Esophagus (tissue), 2 donors: ENCODE measurements at regions not wholly inside any gene's neighbourhood (a gene's known extent, or its start where the extent isn't known, plus 50 kb on each side); places are given as distances from the start of the nearest gene placed in this dataset.

ENCODE experiments used
- H3K27ac ChIP-seq, 2 donors: one replicate each; pipeline ENCODE4 v1.5.1; 2013; ENCODE audit warnings: low read depth in 2 of 2, mild to moderate bottlenecking in 2 of 2, inconsistent platforms in 1 of 2, low read length in 1 of 2, moderate library complexity in 1 of 2
- H3K27me3 ChIP-seq, 2 donors: one replicate each; pipeline ENCODE4 v1.6.1; 2013; ENCODE audit warnings: low read length in 2 of 2, control low read depth in 1 of 2, mild to moderate bottlenecking in 1 of 2; ENCODE audit not compliant: insufficient read depth in 2 of 2, control insufficient read depth in 1 of 2
- H3K36me3 ChIP-seq, 2 donors: one replicate each; pipeline ENCODE4 v1.6.1; 2013; ENCODE audit warnings: low read length in 1 of 2; ENCODE audit not compliant: control insufficient read depth in 2 of 2, insufficient read depth in 2 of 2
- H3K4me1 ChIP-seq, 2 donors: one replicate each; pipeline ENCODE4 v1.6.1; 2013; ENCODE audit warnings: low read length in 1 of 2; ENCODE audit not compliant: control insufficient read depth in 2 of 2, insufficient read depth in 2 of 2
- H3K4me3 ChIP-seq, 2 donors: one replicate each; pipeline ENCODE4 v1.5.1; 2013; ENCODE audit warnings: low read length in 2 of 2, mild to moderate bottlenecking in 2 of 2, low read depth in 1 of 2, moderate library complexity in 1 of 2
- H3K9me3 ChIP-seq, 2 donors: one replicate each; pipeline ENCODE4 v1.6.1; 2013; ENCODE audit warnings: mild to moderate bottlenecking in 2 of 2, low read depth in 1 of 2, low read length in 1 of 2, moderate library complexity in 1 of 2; ENCODE audit not compliant: control insufficient read depth in 2 of 2, insufficient read depth in 1 of 2
- WGBS, 2 donors: extraction: QIAGEN DNeasy Blood & Tissue Kit; methylation state at CpG; one replicate each; pipeline ENCODE4 v1.1.7; 2013; 5-methylcytosine and 5-hydroxymethylcytosine counted together
- donor health status: healthy with polysubstance abuse.
- donor health status: Bipolar disorder and iron deficiency.

DNA sequence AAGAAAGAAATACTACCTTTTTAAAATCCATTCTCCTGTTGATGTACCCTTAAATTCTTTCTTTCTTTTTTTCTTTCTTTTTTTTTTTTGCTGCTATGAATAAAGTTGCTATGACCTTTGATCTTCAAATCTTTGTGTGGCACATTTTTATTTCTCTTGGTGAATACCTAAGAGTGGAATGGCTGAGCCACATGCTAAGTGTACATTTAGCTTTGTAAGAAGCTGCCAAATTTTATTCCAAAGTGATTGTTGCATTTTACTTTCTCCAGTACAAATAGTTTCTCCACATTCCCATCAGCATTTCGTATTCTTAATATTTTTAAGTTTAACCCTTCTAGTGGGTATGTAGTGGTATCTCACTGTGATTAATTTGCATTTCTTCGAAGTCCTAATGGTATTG is 88.8 kb upstream of the RAB27B start:
- Histone ChIP-seq H3K36me3 (no peaks in the 10 kb centered on the region), H3K4me3 (no peak overlapping the region), H3K27me3 (no peaks in the 10 kb centered on the region), H3K9me3 (no peaks in the 10 kb centered on the region), H3K27ac (no peak overlapping the region), H3K4me1 (no peaks in the 10 kb centered on the region)
- WGBS, 2 donors: 79 to 82% methylated on average over 2 of the region's 2 CpGs

- no peaks in the 10 kb centered on the region for H3K4me1 ChIP-seq
- H3K4me3 ChIP-seq: no peak overlapping the region
- no peaks in the 10 kb centered on the region for H3K27me3 ChIP-seq
- no peaks in the 10 kb centered on the region for H3K9me3 ChIP-seq
- no peaks in the 10 kb centered on the region for H3K36me3 ChIP-seq
- no peak overlapping the region for H3K27ac ChIP-seq
- 45 to 64% methylated on average over 3 of the region's 3 CpGs for WGBS, 2 donors
These were observed 88.0 kb upstream of the RAB27B start for GRCh38 chr18:54740136-54740846.

GRCh38 chr18:54742120-54742519 is 86.2 kb upstream of the RAB27B start:
- Histone ChIP-seq H3K4me3 (no peak overlapping the region), H3K9me3 (no peaks in the 10 kb centered on the region), H3K27me3 (no peaks in the 10 kb centered on the region), H3K27ac (no peak overlapping the region), H3K36me3 (no peaks in the 10 kb centered on the region), H3K4me1 (no peaks in the 10 kb centered on the region)
- WGBS, 2 donors: 48 to 63% methylated on average over 4 of the region's 4 CpGs

DNA sequence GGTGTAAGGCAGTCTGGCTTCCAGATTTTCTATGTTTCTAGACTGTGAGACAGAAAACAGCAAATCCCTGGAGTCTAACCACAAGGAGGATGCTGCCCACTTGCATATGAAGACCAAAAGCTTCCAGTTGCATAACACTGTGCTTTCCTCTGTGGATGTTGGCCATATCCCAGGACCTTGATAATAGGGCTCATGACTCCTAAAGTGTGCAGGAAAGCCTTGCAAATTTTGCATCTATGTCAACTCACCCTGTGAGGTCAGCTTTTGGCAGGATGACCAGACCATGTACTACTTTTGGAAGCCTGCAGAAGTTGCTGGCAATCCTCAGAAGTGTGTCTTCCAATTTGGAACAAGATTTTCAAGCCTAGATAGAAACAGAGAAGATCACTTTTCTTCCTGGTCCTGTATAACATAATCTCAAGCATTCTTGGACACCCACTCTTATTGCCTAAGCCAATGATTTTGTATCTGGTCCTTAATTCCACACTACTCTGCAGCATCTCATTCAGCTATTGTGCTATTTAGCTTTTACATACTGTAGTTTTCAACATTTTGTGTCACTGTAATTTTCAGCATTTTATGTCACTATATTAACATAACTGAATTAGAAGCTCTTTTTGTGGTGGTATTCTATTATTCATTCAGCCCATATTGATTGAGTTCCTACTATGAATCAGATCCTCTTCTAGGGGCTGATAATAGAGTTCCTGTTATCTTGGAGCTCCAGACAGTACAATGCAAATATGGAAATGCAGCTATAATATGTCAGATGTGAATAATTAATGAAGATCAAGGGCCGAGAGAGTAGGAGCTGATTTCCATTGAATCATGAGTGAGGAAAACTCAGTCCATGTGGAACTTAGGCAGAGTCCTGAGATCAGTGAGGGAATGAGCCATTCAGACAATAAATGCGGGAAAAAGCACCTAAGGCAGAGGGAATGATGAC is 85.3 kb upstream of the RAB27B start:
- no peak overlapping the region for H3K4me3 ChIP-seq
- no peaks in the 10 kb centered on the region for H3K36me3 ChIP-seq
- no peaks in the 10 kb centered on the region for H3K27me3 ChIP-seq
- no peaks in the 10 kb centered on the region for H3K4me1 ChIP-seq
- no peaks in the 10 kb centered on the region for H3K9me3 ChIP-seq
- H3K27ac ChIP-seq: no peak overlapping the region
- 72 to 80% methylated on average over 2 of the region's 2 CpGs for WGBS, 2 donors

GRCh38 chr18:54743605-54743995 is 84.7 kb upstream of the RAB27B start:
- no peak overlapping the region for H3K4me3 ChIP-seq
- 87 to 90% methylated on average over 4 of the region's 4 CpGs for WGBS, 2 donors
- H3K9me3 ChIP-seq: no peaks in the 10 kb centered on the region
- H3K27me3 ChIP-seq: no peaks in the 10 kb centered on the region
- no peak overlapping the region for H3K27ac ChIP-seq
- H3K36me3 ChIP-seq: no peaks in the 10 kb centered on the region
- H3K4me1 ChIP-seq: no peaks in the 10 kb centered on the region

GRCh38 chr18:54749291-54749690 is 79.0 kb upstream of the RAB27B start:
- no peaks in the 10 kb centered on the region for H3K27me3 ChIP-seq
- H3K9me3 ChIP-seq: no peaks in the 10 kb centered on the region
- no peaks in the 10 kb centered on the region for H3K36me3 ChIP-seq
- H3K27ac ChIP-seq: no peak overlapping the region
- no peak overlapping the region for H3K4me3 ChIP-seq
- 89 to 90% methylated on average over 3 of the region's 3 CpGs for WGBS, 2 donors
- no peaks in the 10 kb centered on the region for H3K4me1 ChIP-seq

DNA sequence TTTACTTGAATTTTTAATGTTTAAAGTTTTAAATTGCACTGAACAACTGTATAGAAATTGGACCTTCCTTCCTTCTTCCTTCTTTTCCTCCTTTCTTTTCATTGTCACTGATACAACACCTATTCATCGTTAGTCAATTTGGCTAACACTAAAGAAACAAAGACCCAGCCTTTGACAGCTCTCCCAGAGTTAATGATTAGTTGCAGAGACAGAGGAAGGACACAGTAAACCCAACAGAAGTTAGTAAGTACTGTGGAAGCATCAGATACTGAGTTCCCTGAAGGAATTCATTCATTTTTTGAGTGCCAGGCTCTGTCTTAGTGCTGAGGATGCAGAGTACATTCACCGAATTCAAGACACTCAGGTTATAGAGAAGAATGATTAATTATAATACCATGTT is 77.9 kb upstream of the RAB27B start:
- Histone ChIP-seq H3K4me3 (no peak overlapping the region), H3K36me3 (no peaks in the 10 kb centered on the region), H3K27ac (no peak overlapping the region), H3K27me3 (no peaks in the 10 kb centered on the region), H3K9me3 (no peaks in the 10 kb centered on the region), H3K4me1 (no peaks in the 10 kb centered on the region)
- 72 to 77% methylated on average over 2 of the region's 2 CpGs for WGBS, 2 donors

GRCh38 chr18:54752185-54752584 is 76.1 kb upstream of the RAB27B start:
- Histone ChIP-seq H3K27me3 (no peaks in the 10 kb centered on the region), H3K27ac (no peak overlapping the region), H3K4me1 (no peaks in the 10 kb centered on the region), H3K4me3 (no peak overlapping the region), H3K36me3 (no peaks in the 10 kb centered on the region), H3K9me3 (no peaks in the 10 kb centered on the region)
- WGBS, 2 donors: 62 to 66% methylated on average over 3 of the region's 3 CpGs

DNA sequence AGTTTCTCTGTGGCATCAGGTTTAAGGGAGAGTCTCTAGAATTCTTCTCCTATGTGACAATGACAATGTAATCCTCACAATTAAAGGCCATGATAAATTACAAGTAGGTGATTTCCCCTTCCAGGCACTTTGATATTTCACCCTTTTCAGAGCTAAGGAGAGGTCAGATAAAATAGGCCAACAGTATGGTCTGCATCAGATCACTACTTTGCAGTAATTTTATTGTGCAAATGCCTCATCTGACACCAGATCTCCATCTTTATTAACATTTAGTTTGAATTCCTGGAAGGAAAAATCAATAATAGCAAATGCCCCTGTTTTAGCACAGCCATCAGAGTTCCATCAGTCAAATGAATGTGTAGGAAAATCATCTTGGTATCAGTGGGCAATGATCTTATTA is 72.8 kb upstream of the RAB27B start:
- Histone ChIP-seq H3K27ac (no peak overlapping the region), H3K4me1 (no peaks in the 10 kb centered on the region), H3K9me3 (peaks cover 0 to 4% of the 10 kb centered on the region in 2 donors), H3K36me3 (no peaks in the 10 kb centered on the region), H3K4me3 (no peak overlapping the region), H3K27me3 (no peaks in the 10 kb centered on the region)
